Hepatocyte (in vitro differentiated cells): ENCODE measurements at regions not wholly inside any gene's neighbourhood (a gene's known extent, or its start where the extent isn't known, plus 50 kb on each side); places are given as distances from the start of the nearest gene placed in this dataset.

Source experiments
- CTCF ChIP-seq: fragments of 200-600 bp; sonication (generic); IDR thresholded peaks from 2 replicates; pipeline ENCODE4 v1.5.1; 2016; ENCODE audit warnings: antibody characterized with exemption, mild to moderate bottlenecking; ENCODE audit not compliant: poor library complexity
- EZH2 ChIP-seq: fragments of 200-600 bp; sonication (generic); IDR thresholded peaks from 2 replicates; pipeline ENCODE4 v1.6.1; 2016; ENCODE audit warnings: antibody characterized with exemption, mild to moderate bottlenecking, borderline replicate concordance
- EZH2phosphoT487 ChIP-seq: fragments of 200-600 bp; sonication (generic); IDR thresholded peaks from one replicate; pipeline ENCODE4 v1.6.1; 2018; ENCODE audit warnings: antibody characterized with exemption, mild to moderate bottlenecking, low read depth, moderate library complexity; ENCODE audit not compliant: unreplicated experiment, severe bottlenecking

GRCh38 chr3:116939550-116939949, 230.0 kb downstream of the TUSC7 start:
- no peak for TF ChIP-seq EZH2phosphoT487
- no peak for TF ChIP-seq CTCF
- TF ChIP-seq EZH2: no peak
